NCI-H524 treated with DMSO at 0.1 percent for 48 hours (cell line): ENCODE measurements at regions not wholly inside any gene's neighbourhood (a gene's known extent, or its start where the extent isn't known, plus 50 kb on each side); places are given as distances from the start of the nearest gene placed in this dataset.
"Not testable (repeated sequence)": the region's sequence is repeated elsewhere in the genome, so short reads cannot be mapped to it uniquely, and the experiment has no call there.

ENCODE experiments used
- DNase-seq: peaks from one replicate; lab custom pipeline; 2025; lab: John Stamatoyannopoulos, UW

GRCh38 chr20:4635781-4636180 lies 50.5 kb upstream of the PRNP start:
- DNase-seq, result no peak

GRCh38 chr20:4635342-4635741 lies 50.9 kb upstream of the PRNP start:
- DNase-seq, result no peak

- no peak for DNase-seq
Measured at GRCh38 chr20:4633780-4634179, 52.5 kb upstream of the PRNP start.

- DNase-seq, result no peak
Measured at GRCh38 chr20:4633379-4633778, 52.9 kb upstream of the PRNP start.

- DNase-seq, result no peak
Measured at GRCh38 chr20:4632876-4633275, 53.4 kb upstream of the PRNP start.

GRCh38 chr20:4626228-4626627 lies 60.0 kb upstream of the PRNP start:
- no peak for DNase-seq

- peak; percentile 38 for DNase-seq
Measured at GRCh38 chr20:4625687-4626086, 60.6 kb upstream of the PRNP start.

- not testable (repeated sequence) for DNase-seq
Measured at GRCh38 chr20:4624675-4625336, 61.5 kb upstream of the PRNP start.

- not testable (repeated sequence) for DNase-seq
Measured at GRCh38 chr20:4619144-4619543, 67.1 kb upstream of the PRNP start.

- DNase-seq, result no peak
Measured at GRCh38 chr20:4617484-4617883, 68.8 kb upstream of the PRNP start.

GRCh38 chr20:4617019-4617418 lies 69.2 kb upstream of the PRNP start:
- DNase-seq, result no peak

- DNase-seq, result peak; percentile 27
Measured at GRCh38 chr20:4613718-4614620, 72.3 kb upstream of the PRNP start.

GRCh38 chr20:4613184-4613583 lies 73.1 kb upstream of the PRNP start:
- no peak for DNase-seq

- DNase-seq, result no peak
Measured at GRCh38 chr20:4610871-4611270, 75.4 kb upstream of the PRNP start.

- DNase-seq, result no peak
Measured at GRCh38 chr20:4609511-4609910, 76.7 kb upstream of the PRNP start.

GRCh38 chr20:4608861-4609260 lies 77.4 kb upstream of the PRNP start:
- no peak for DNase-seq

- DNase-seq, result peak; percentile 33
Measured at GRCh38 chr20:4607287-4607713, 79.0 kb upstream of the PRNP start.

GRCh38 chr20:4606051-4606450 lies 80.2 kb upstream of the PRNP start:
- DNase-seq, result no peak

- no peak for DNase-seq
Measured at GRCh38 chr20:4605166-4605565, 81.1 kb upstream of the PRNP start.

- no peak for DNase-seq
Measured at GRCh38 chr20:4604580-4604979, 81.7 kb upstream of the PRNP start.

GRCh38 chr20:4603724-4604123 lies 82.5 kb upstream of the PRNP start:
- DNase-seq, result no peak

- no peak for DNase-seq
Measured at GRCh38 chr20:4602297-4602631, 84.0 kb upstream of the PRNP start.

GRCh38 chr20:4601630-4602296 lies 84.5 kb upstream of the PRNP start:
- DNase-seq, result peak; percentile 51
